ENCODE measurements at regions not wholly inside any gene's neighbourhood (a gene's known extent, or its start where the extent isn't known, plus 50 kb on each side); places are given as distances from the start of the nearest gene placed in this dataset.

DNA sequence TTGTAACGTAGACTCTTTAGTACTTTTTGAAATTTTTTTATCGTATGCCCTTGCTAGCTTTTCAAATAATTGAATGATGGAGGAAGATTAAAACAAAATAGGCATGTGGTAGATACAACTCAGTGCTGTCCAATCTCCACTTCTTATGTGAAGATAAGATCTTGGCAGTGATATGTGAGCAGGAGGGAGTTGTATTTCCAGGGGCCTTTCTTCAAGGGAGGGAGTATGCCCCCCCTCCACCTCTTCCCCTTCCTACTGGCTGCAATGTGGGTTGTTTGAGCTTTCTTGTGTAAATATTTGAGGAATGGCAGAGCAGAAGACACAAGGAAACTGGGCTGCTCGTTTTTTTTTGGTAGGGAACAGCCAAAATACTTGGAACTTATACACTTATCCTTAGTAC lies 374.9 kb downstream of the PSAT1 start:
- DNase-seq, result no peak
- H3K27ac Mint-ChIP-seq, result no peak overlapping the region
- intact Hi-C loops (cut with micrococcal nuclease), result no loop called here
- no peak overlapping the region for H3K4me3 Mint-ChIP-seq
- H3K27me3 Mint-ChIP-seq (ENCODE audit: low read depth), result no peaks in the 10 kb centered on the region
- no peaks in the 10 kb centered on the region for H3K4me1 Mint-ChIP-seq (ENCODE audit: low read depth)
- no peaks in the 10 kb centered on the region for H3K9me3 Mint-ChIP-seq
- CTCF ChIA-PET, result no interaction called here
- no peaks in the 10 kb centered on the region for H3K36me3 Mint-ChIP-seq (ENCODE audit: low read depth)

DNA sequence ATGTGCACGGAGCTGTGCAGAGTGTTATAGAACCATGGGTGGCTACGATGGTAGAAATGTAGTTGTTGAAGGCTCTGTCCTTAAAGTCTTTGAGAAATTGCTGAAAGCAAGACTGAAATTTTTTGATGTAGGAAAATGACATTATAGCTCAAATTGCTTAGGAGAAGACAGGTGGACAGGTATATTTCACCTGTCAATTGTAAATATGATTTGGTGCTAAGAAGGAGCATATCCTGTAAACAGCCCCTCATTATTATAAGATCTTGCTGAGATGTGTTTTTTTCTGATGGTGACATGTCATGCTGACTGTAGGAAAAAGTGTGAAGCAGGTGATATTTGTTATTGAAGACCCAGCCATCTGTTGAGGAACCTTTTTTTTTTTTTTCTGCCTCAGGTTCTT lies 377.9 kb downstream of the PSAT1 start:
- CTCF ChIA-PET, result no interaction called here
- no peaks in the 10 kb centered on the region for H3K9me3 Mint-ChIP-seq
- H3K36me3 Mint-ChIP-seq (ENCODE audit: low read depth), result no peaks in the 10 kb centered on the region
- H3K4me1 Mint-ChIP-seq (ENCODE audit: low read depth), result no peaks in the 10 kb centered on the region
- no peaks in the 10 kb centered on the region for H3K27me3 Mint-ChIP-seq (ENCODE audit: low read depth)
- no peak for DNase-seq
- no peak overlapping the region for H3K27ac Mint-ChIP-seq
- H3K4me3 Mint-ChIP-seq, result no peak overlapping the region
- intact Hi-C loops (cut with micrococcal nuclease), result no loop called here

DNA sequence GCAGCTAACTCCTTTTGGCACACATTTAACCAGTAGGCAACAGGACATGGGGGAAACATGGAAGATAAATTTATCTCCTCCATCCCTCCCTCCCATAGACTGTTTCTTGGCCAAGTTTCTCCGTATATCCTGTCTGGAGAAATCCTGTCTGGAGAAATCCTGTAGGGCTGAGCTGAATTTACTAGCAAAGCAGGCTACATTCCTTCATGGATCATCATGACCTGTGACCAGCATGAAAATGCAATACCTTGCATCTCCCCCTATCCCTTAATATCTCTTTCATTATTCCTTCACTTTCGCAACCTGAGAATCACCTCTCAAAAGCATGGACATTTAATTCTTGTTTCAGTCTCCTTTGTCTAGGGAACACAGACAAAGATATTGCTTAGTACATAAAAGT lies 379.1 kb downstream of the PSAT1 start:
- no peak for DNase-seq
- H3K27me3 Mint-ChIP-seq (ENCODE audit: low read depth), result no peaks in the 10 kb centered on the region
- H3K27ac Mint-ChIP-seq, result no peak overlapping the region
- CTCF ChIA-PET, result interaction anchor here (0.6 kb wide), 1 partner anchor 74 kb away, joined by 3 read pairs; no protein-coding TSS in a partner anchor
- H3K4me3 Mint-ChIP-seq, result no peak overlapping the region
- H3K4me1 Mint-ChIP-seq (ENCODE audit: low read depth), result no peaks in the 10 kb centered on the region
- H3K36me3 Mint-ChIP-seq (ENCODE audit: low read depth), result no peaks in the 10 kb centered on the region
- H3K9me3 Mint-ChIP-seq, result no peaks in the 10 kb centered on the region
- intact Hi-C loops (cut with micrococcal nuclease), result no loop called here

GRCh38 chr9:78676623-78677022 lies 379.7 kb downstream of the PSAT1 start:
- H3K27me3 Mint-ChIP-seq (ENCODE audit: low read depth), result no peaks in the 10 kb centered on the region
- intact Hi-C loops (cut with micrococcal nuclease), result no loop called here
- CTCF ChIA-PET, result no interaction called here
- H3K27ac Mint-ChIP-seq, result no peak overlapping the region
- H3K4me1 Mint-ChIP-seq (ENCODE audit: low read depth), result no peaks in the 10 kb centered on the region
- DNase-seq, result no peak
- H3K4me3 Mint-ChIP-seq, result no peak overlapping the region
- H3K36me3 Mint-ChIP-seq (ENCODE audit: low read depth), result no peaks in the 10 kb centered on the region
- H3K9me3 Mint-ChIP-seq, result no peaks in the 10 kb centered on the region

DNA sequence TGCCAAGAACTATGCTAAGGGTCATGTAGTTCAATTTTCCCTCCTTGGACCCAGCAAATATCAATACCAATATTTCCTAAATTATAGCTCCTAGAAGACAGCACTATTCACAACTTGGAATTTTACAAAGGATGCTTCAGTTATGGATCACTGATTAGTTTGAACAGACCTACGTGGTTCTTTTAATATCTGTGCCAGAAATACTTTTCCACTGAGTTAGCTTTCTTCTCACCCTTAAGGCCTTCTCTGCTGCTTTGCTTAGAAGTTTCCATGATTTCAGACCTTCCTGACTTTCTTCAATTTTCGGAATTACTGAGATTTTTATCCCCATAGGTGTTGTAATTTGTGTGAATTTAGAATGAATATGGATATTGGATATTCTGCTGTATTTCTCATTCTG lies 380.4 kb downstream of the PSAT1 start:
- Mint-ChIP-seq H3K27me3 (ENCODE audit: low read depth) (no peaks in the 10 kb centered on the region), H3K27ac (no peak overlapping the region), H3K9me3 (no peaks in the 10 kb centered on the region), H3K4me1 (ENCODE audit: low read depth) (no peaks in the 10 kb centered on the region), H3K4me3 (no peak overlapping the region), H3K36me3 (ENCODE audit: low read depth) (no peaks in the 10 kb centered on the region)
- CTCF ChIA-PET, result no interaction called here
- intact Hi-C loops (cut with micrococcal nuclease), result no loop called here
- DNase-seq, result no peak

DNA sequence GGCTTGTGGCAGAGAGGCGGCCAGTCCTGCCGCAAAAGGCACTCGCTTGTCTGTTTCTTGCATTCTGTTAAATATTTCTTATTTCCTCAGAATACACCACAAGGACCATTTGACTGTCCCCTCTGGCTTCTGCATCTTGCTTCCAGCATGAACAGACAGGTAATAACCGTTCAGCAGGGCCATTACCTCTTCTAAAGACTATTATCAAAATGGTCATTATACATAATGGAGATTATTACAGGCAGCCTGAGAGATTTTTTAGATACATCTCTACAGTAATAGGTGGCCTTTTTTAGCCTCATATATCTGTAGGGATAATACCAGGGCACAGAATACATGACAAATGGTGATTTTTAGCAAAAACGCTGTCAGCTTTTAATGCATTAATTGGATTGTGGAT lies 382.0 kb downstream of the PSAT1 start:
- intact Hi-C loops (cut with micrococcal nuclease), result no loop called here
- CTCF ChIA-PET, result interaction anchor here (1.1 kb wide), 1 partner anchor 111 kb away, joined by 3 read pairs; no protein-coding TSS in a partner anchor
- no peak for DNase-seq
- Mint-ChIP-seq H3K9me3 (no peaks in the 10 kb centered on the region), H3K27me3 (ENCODE audit: low read depth) (no peaks in the 10 kb centered on the region), H3K4me1 (ENCODE audit: low read depth) (no peaks in the 10 kb centered on the region), H3K4me3 (no peak overlapping the region), H3K36me3 (ENCODE audit: low read depth) (no peaks in the 10 kb centered on the region), H3K27ac (no peak overlapping the region)

GRCh38 chr9:78680196-78680595 lies 383.3 kb downstream of the PSAT1 start:
- no peak overlapping the region for H3K27ac Mint-ChIP-seq
- H3K4me3 Mint-ChIP-seq, result no peak overlapping the region
- no peaks in the 10 kb centered on the region for H3K27me3 Mint-ChIP-seq (ENCODE audit: low read depth)
- CTCF ChIA-PET, result no interaction called here
- H3K4me1 Mint-ChIP-seq (ENCODE audit: low read depth), result no peaks in the 10 kb centered on the region
- no peak for DNase-seq
- no peaks in the 10 kb centered on the region for H3K36me3 Mint-ChIP-seq (ENCODE audit: low read depth)
- intact Hi-C loops (cut with micrococcal nuclease), result no loop called here
- no peaks in the 10 kb centered on the region for H3K9me3 Mint-ChIP-seq

- Mint-ChIP-seq H3K36me3 (ENCODE audit: low read depth) (no peaks in the 10 kb centered on the region), H3K27ac (no peak overlapping the region), H3K4me1 (ENCODE audit: low read depth) (no peaks in the 10 kb centered on the region), H3K9me3 (no peaks in the 10 kb centered on the region), H3K4me3 (no peak overlapping the region), H3K27me3 (ENCODE audit: low read depth) (no peaks in the 10 kb centered on the region)
- CTCF ChIA-PET, result no interaction called here
- DNase-seq, result no peak
- intact Hi-C loops (cut with micrococcal nuclease), result no loop called here
These were observed 385.3 kb downstream of the PSAT1 start for GRCh38 chr9:78682216-78682615.

GRCh38 chr9:78685471-78685870 lies 388.5 kb downstream of the PSAT1 start:
- H3K27me3 Mint-ChIP-seq (ENCODE audit: low read depth), result no peaks in the 10 kb centered on the region
- no peak overlapping the region for H3K27ac Mint-ChIP-seq
- no peaks in the 10 kb centered on the region for H3K9me3 Mint-ChIP-seq
- no peaks in the 10 kb centered on the region for H3K36me3 Mint-ChIP-seq (ENCODE audit: low read depth)
- no peak for DNase-seq
- H3K4me1 Mint-ChIP-seq (ENCODE audit: low read depth), result no peaks in the 10 kb centered on the region
- intact Hi-C loops (cut with micrococcal nuclease), result no loop called here
- no peak overlapping the region for H3K4me3 Mint-ChIP-seq
- CTCF ChIA-PET, result interaction anchor here (0.6 kb wide), 2 partner anchors 37 to 525 kb away, joined by 3 read pairs; no protein-coding TSS in a partner anchor

- Mint-ChIP-seq H3K36me3 (ENCODE audit: low read depth) (no peaks in the 10 kb centered on the region), H3K4me1 (ENCODE audit: low read depth) (no peaks in the 10 kb centered on the region), H3K27me3 (ENCODE audit: low read depth) (peaks cover 1% of the 10 kb centered on the region), H3K27ac (no peak overlapping the region), H3K9me3 (no peaks in the 10 kb centered on the region), H3K4me3 (no peak overlapping the region)
- CTCF ChIA-PET, result no interaction called here
- DNase-seq, result no peak
- intact Hi-C loops (cut with micrococcal nuclease), result no loop called here
These were observed 391.9 kb downstream of the PSAT1 start for GRCh38 chr9:78688796-78689195.

GRCh38 chr9:78691542-78691941 lies 394.6 kb downstream of the PSAT1 start:
- Mint-ChIP-seq H3K9me3 (no peaks in the 10 kb centered on the region), H3K4me1 (ENCODE audit: low read depth) (no peaks in the 10 kb centered on the region), H3K27ac (no peak overlapping the region), H3K27me3 (ENCODE audit: low read depth) (peaks cover 5% of the 10 kb centered on the region), H3K4me3 (no peak overlapping the region), H3K36me3 (ENCODE audit: low read depth) (no peaks in the 10 kb centered on the region)
- CTCF ChIA-PET, result no interaction called here
- intact Hi-C loops (cut with micrococcal nuclease), result no loop called here
- DNase-seq, result no peak

DNA sequence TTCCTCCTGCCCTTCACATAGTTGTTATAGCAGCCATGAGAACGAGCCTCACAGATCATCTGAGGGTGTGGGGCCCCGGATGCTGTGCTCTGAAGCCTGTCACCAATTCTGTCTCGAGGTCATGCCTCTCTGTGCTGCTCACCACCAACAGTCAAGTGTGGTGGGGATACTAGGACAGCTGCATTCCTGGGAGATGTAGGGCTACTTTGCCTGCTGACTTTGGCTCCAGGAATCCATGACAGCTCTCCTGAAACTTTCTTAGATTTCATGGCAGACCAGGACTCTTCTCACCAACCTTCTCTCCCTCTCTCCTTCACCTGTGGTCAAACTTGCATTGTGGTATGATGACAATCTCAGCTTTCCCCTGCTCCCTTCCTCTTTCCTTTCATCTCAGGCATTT lies 395.9 kb downstream of the PSAT1 start:
- intact Hi-C loops (cut with micrococcal nuclease), result no loop called here
- peaks cover 5% of the 10 kb centered on the region for H3K27me3 Mint-ChIP-seq (ENCODE audit: low read depth)
- H3K36me3 Mint-ChIP-seq (ENCODE audit: low read depth), result no peaks in the 10 kb centered on the region
- no peaks in the 10 kb centered on the region for H3K4me1 Mint-ChIP-seq (ENCODE audit: low read depth)
- CTCF ChIA-PET, result interaction anchor here (1.0 kb wide), 1 partner anchor 9 kb away, joined by 4 read pairs; no protein-coding TSS in a partner anchor
- H3K4me3 Mint-ChIP-seq, result no peak overlapping the region
- H3K27ac Mint-ChIP-seq, result no peak overlapping the region
- H3K9me3 Mint-ChIP-seq, result no peaks in the 10 kb centered on the region
- no peak for DNase-seq

DNA sequence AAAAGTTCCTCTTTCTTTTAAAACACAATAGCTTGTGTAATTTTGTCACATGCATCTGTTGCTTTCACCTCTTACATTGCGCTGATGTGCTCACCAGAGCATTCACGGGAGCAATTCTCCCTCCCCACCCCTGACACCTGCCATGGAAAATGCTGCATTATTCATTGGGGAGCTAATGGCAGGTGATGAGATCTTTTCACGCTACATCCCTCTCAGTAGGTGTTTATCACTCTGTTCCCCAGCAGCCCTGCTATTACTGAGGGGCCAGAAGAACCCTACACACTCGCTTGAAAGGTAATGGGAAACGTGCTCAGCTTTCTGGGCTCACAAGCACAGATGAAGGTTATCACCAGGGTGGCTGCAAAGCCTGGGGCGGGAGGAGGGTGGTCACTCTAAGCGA lies 398.0 kb downstream of the PSAT1 start:
- intact Hi-C loops (cut with micrococcal nuclease), result no loop called here
- H3K27ac Mint-ChIP-seq, result no peak overlapping the region
- H3K36me3 Mint-ChIP-seq (ENCODE audit: low read depth), result no peaks in the 10 kb centered on the region
- H3K27me3 Mint-ChIP-seq (ENCODE audit: low read depth), result peaks cover 5% of the 10 kb centered on the region
- H3K4me3 Mint-ChIP-seq, result no peak overlapping the region
- H3K9me3 Mint-ChIP-seq, result no peaks in the 10 kb centered on the region
- no peaks in the 10 kb centered on the region for H3K4me1 Mint-ChIP-seq (ENCODE audit: low read depth)
- no peak for DNase-seq
- CTCF ChIA-PET, result interaction anchor here (1.0 kb wide), 1 partner anchor 13 kb away, joined by 8 read pairs; no protein-coding TSS in a partner anchor

DNA sequence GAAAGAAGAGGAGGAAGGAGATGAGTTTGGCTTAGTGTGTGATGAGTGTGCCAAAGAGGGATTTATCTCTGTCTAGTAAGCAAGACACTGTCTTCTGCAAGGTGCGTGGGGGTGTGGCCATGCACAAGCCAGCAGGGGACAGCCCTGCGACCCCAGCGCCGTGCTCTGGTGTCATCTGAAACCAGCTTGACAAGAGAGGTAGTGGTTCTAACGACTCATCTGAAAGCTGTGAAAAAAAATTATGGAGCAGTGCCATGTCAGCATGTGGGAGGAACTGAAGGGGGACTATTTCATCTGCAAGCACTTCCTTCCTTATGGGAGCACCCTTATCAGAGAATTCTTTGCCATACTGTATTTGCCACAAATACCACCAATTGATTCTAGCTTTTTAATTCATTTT lies 398.6 kb downstream of the PSAT1 start:
- Mint-ChIP-seq H3K4me3 (no peak overlapping the region), H3K36me3 (ENCODE audit: low read depth) (no peaks in the 10 kb centered on the region), H3K9me3 (no peaks in the 10 kb centered on the region), H3K27me3 (ENCODE audit: low read depth) (peaks cover 5% of the 10 kb centered on the region), H3K27ac (no peak overlapping the region), H3K4me1 (ENCODE audit: low read depth) (no peaks in the 10 kb centered on the region)
- DNase-seq, result no peak
- CTCF ChIA-PET, result interaction anchor here (1.0 kb wide), 1 partner anchor 12 kb away, joined by 8 read pairs; no protein-coding TSS in a partner anchor
- intact Hi-C loops (cut with micrococcal nuclease), result no loop called here

Data from activated naive CD4-positive, alpha-beta T cell treated with anti-CD3 and anti-CD28 coated beads for 36 hours (primary cell).